Testis (tissue), 2 donors: ENCODE measurements at regions not wholly inside any gene's neighbourhood (a gene's known extent, or its start where the extent isn't known, plus 50 kb on each side); places are given as distances from the start of the nearest gene placed in this dataset.

ENCODE experiments used
- POLR2A ChIP-seq: fragments of 450-650 bp; IDR thresholded peaks from one replicate; pipeline ENCODE4 v1.6.1; 2017; ENCODE audit warnings: antibody characterized with exemption, mild to moderate bottlenecking, moderate library complexity
- TF ChIP-seq, protein P1 (sequence below), 3 experiments: fragments of 450-650 bp in 2 of 3; fragments of 200-600 bp in 1 of 3; sonication (generic) in 1 of 3; IDR thresholded peaks; one replicate each; pipeline ENCODE4 v1.5.1; 2016 to 2019; ENCODE audit warnings: antibody characterized with exemption in 3 of 3, mild to moderate bottlenecking in 2 of 3, moderate library complexity in 1 of 3

DNA sequence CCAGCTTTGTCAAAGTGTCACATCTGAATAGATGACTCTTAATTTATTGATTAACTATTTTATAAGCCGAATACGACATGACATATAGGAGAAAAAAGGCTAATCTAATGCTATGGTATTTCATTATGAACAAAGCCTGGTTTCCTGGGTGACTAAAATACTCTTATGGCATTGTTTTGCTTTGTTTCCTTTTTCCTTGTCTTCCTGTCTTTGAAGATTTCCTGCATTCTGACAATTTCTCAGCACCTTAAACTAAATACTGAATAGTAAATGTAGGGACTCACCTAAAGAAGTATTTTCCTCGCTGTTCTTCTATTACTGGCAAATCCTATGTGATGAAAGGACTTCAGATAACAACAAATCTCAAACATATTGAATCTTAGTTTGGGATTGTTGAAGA lies 1284.5 kb downstream of the EFNA5 start:
- TF ChIP-seq POLR2A: no peak
- TF ChIP-seq, protein P1, sequence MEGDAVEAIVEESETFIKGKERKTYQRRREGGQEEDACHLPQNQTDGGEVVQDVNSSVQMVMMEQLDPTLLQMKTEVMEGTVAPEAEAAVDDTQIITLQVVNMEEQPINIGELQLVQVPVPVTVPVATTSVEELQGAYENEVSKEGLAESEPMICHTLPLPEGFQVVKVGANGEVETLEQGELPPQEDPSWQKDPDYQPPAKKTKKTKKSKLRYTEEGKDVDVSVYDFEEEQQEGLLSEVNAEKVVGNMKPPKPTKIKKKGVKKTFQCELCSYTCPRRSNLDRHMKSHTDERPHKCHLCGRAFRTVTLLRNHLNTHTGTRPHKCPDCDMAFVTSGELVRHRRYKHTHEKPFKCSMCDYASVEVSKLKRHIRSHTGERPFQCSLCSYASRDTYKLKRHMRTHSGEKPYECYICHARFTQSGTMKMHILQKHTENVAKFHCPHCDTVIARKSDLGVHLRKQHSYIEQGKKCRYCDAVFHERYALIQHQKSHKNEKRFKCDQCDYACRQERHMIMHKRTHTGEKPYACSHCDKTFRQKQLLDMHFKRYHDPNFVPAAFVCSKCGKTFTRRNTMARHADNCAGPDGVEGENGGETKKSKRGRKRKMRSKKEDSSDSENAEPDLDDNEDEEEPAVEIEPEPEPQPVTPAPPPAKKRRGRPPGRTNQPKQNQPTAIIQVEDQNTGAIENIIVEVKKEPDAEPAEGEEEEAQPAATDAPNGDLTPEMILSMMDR (IDR thresholded peaks at IDR 0.05): no peak
